Gastrocnemius medialis (tissue), 4 donors: ENCODE measurements at regions not wholly inside any gene's neighbourhood (a gene's known extent, or its start where the extent isn't known, plus 50 kb on each side); places are given as distances from the start of the nearest gene placed in this dataset.
A peak's percentile ranks its signal among the peaks of the same experiment; 100 is the strongest.

Source experiments
- ATAC-seq, 2 donors: fragments of 150-250 bp; one replicate each; pipeline ENCODE4 v1.9.1; 2016
- DNase-seq, 2 donors: peaks; one replicate each; pipeline ENCODE4 v3.0.0-alpha.2; 2019
- H3K27ac ChIP-seq, 4 donors: fragments of 200-600 bp; sonication (generic); 1 replicate in 1 of 4; 2 replicates in 3 of 4; pipeline ENCODE4 v1.5.1; 2016 to 2018; ENCODE audit warnings: mild to moderate bottlenecking in 2 of 4, moderate library complexity in 1 of 4
- H3K27me3 ChIP-seq, 3 donors: fragments of 200-600 bp; sonication (generic) in 2 of 3; 1 replicate in 1 of 3; 2 replicates in 2 of 3; pipeline versions ENCODE4 v1.5.1 to v1.6.0; 2016 to 2019; ENCODE audit warnings: mild to moderate bottlenecking in 1 of 3, moderate library complexity in 1 of 3
- H3K36me3 ChIP-seq, 2 donors: fragments of 200-600 bp; sonication (generic) in 1 of 2; one replicate each; pipeline ENCODE4 v1.5.1; 2017 to 2018
- H3K4me1 ChIP-seq, 2 donors: fragments of 200-600 bp; sonication (generic) in 1 of 2; one replicate each; pipeline ENCODE4 v1.5.1; 2016 to 2017; ENCODE audit warnings: mild to moderate bottlenecking in 2 of 2
- H3K4me3 ChIP-seq, 4 donors: fragments of 200-600 bp; sonication (generic) in 3 of 4; 1 replicate in 1 of 4; 2 replicates in 3 of 4; pipeline ENCODE4 v1.5.1; 2016 to 2019; ENCODE audit warnings: mild to moderate bottlenecking in 2 of 4
- H3K9me3 ChIP-seq, 3 donors: fragments of 200-600 bp; sonication (generic) in 2 of 3; 1 replicate in 1 of 3; 2 replicates in 2 of 3; pipeline ENCODE4 v1.5.1; 2016 to 2019
- CTCF ChIP-seq, 5 experiments: fragments of 450-650 bp in 3 of 5; fragments of 200-600 bp in 2 of 5; sonication (generic) in 2 of 5; IDR thresholded peaks in 4 of 5; conservative IDR thresholded peaks in 1 of 5; 1 replicate in 4 of 5; 2 replicates in 1 of 5; pipeline ENCODE4 v1.5.1; 2016 to 2019; ENCODE audit warnings: antibody characterized with exemption in 5 of 5, mild to moderate bottlenecking in 3 of 5, moderate library complexity in 3 of 5
- POLR2A ChIP-seq, 2 donors: fragments of 450-650 bp; IDR thresholded peaks; one replicate each; pipeline ENCODE4 v1.6.1; 2017; ENCODE audit warnings: antibody characterized with exemption in 2 of 2, mild to moderate bottlenecking in 2 of 2, moderate library complexity in 2 of 2
- in situ Hi-C, 4 donors: fragments of 200-750 bp; cut with MboI; loops; one replicate each; pipeline versions ENCODE4 v1.15.0 to v1.8.0; 2017; ENCODE audit warnings: low sequenced_read_pairs in 4 of 4
- intact Hi-C: fragments of 100-400 bp; cut with DNase I; formaldehyde crosslinking; loops from one replicate; pipeline ENCODE4 v1.15.1; 2023; ENCODE audit warnings: low total_unique reads

DNA sequence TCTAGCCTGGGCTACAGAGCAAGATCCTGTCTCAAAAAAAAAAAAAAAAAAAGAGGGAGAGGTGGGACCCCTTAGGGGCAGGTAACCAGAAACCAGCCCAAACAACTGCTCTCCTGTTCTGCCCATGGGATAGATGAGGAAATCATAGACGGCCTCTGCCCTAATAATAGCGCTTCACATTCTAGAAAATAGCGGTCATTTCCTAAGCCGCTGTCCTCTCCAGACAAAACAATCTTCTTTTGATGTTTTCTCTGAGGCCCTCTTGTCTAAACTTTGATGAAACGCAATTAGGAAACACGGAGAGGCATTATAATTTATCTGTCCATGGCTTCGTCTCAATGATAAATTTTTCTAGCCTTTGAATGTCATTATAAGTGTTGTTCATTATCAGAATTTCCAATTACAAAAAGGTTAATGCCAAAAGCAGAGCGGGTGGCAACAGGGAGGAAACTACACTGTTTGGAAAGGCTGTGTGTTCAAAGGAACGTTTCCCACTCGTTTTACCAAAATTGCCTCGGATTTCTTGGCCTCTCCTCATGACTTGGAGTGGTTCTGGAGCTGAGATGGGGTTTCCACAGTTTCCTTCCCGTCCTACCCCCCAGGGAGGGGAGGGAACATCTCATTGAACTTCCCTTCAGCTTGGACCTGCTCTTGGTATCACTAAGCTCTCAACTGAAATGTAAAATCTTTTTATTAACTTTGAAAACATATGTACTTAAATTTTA lies 151.6 kb upstream of the ZNF236 start:
- H3K9me3 ChIP-seq: no peaks in the 10 kb centered on the region
- H3K4me1 ChIP-seq: no peaks in the 10 kb centered on the region
- intact Hi-C loops (no loop called here), in situ Hi-C loops (no loop called here)
- peak in 1 of 2 donors; percentile 71 for ATAC-seq
- TF ChIP-seq POLR2A (IDR thresholded peaks at IDR 0.05): no peak
- TF ChIP-seq CTCF (IDR thresholded peaks at IDR 0.05 in 4 of 5, conservative IDR thresholded peaks at IDR 0.05 in 1 of 5): no peak
- DNase-seq: peak in 1 of 2 donors; percentile 49
- H3K27ac ChIP-seq: peak overlapping the region in 1 of 4 donors; percentile 54
- no peaks in the 10 kb centered on the region for H3K36me3 ChIP-seq
- no peak overlapping the region for H3K4me3 ChIP-seq
- no peaks in the 10 kb centered on the region for H3K27me3 ChIP-seq

GRCh38 chr18:76668546-76668945 lies 153.8 kb upstream of the ZNF236 start:
- ATAC-seq: no peak
- H3K4me1 ChIP-seq: no peaks in the 10 kb centered on the region
- H3K4me3 ChIP-seq: no peak overlapping the region
- DNase-seq: no peak
- no peak overlapping the region for H3K27ac ChIP-seq
- no peak for TF ChIP-seq CTCF (IDR thresholded peaks at IDR 0.05 in 4 of 5, conservative IDR thresholded peaks at IDR 0.05 in 1 of 5)
- no peak for TF ChIP-seq POLR2A (IDR thresholded peaks at IDR 0.05)
- no peaks in the 10 kb centered on the region for H3K9me3 ChIP-seq
- intact Hi-C loops (no loop called here), in situ Hi-C loops (no loop called here)
- no peaks in the 10 kb centered on the region for H3K27me3 ChIP-seq
- no peaks in the 10 kb centered on the region for H3K36me3 ChIP-seq

DNA sequence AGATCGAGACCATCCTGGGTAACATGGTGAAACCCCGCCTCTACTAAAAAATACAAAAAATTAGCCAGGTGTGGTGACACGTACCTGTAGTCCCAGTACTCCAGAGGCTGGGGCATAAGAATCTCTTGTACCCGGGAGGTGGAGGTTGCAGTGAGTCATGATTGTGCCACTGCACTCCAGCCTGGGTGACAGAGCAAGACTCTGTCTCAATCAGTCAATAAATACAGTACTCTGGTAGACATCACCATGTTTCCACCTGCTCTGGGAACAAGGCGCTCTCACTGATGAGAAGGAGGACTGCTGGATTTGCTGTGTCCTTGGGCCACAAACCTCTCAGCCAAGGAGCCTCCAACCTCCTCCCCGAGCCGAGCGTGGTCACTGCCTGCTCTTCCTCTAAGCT lies 154.2 kb upstream of the ZNF236 start:
- ATAC-seq: no peak
- H3K9me3 ChIP-seq: no peaks in the 10 kb centered on the region
- no peaks in the 10 kb centered on the region for H3K27me3 ChIP-seq
- intact Hi-C loops (no loop called here), in situ Hi-C loops (no loop called here)
- no peaks in the 10 kb centered on the region for H3K4me1 ChIP-seq
- H3K36me3 ChIP-seq: no peaks in the 10 kb centered on the region
- no peak for TF ChIP-seq POLR2A (IDR thresholded peaks at IDR 0.05)
- TF ChIP-seq CTCF (IDR thresholded peaks at IDR 0.05 in 4 of 5, conservative IDR thresholded peaks at IDR 0.05 in 1 of 5): no peak
- DNase-seq: no peak
- no peak overlapping the region for H3K27ac ChIP-seq
- H3K4me3 ChIP-seq: no peak overlapping the region

DNA sequence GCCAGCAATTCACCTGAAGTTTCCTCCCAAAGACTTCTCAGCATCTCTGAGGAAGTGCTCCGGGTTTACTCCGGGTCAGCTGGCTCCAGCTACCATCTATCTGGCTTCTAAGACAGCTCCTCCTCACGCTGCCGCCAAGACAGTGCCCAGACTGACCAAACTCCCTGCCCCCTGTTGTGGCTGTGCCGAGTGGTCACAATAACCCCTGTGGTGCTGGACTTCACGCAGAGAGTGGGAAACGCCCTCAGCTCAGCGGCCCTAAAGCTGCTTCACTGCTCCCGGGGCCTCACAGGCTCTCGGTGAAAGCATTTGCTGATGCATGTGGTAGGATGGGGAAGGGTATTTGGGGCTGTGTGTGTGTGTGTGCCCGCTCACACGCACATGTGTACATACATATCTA lies 154.8 kb upstream of the ZNF236 start:
- no peak for ATAC-seq
- Histone ChIP-seq H3K4me3 (no peak overlapping the region), H3K9me3 (no peaks in the 10 kb centered on the region), H3K4me1 (no peaks in the 10 kb centered on the region), H3K27ac (no peak overlapping the region), H3K36me3 (no peaks in the 10 kb centered on the region), H3K27me3 (no peaks in the 10 kb centered on the region)
- in situ Hi-C loops (no loop called here), intact Hi-C loops (no loop called here)
- TF ChIP-seq CTCF (IDR thresholded peaks at IDR 0.05 in 4 of 5, conservative IDR thresholded peaks at IDR 0.05 in 1 of 5): no peak
- TF ChIP-seq POLR2A (IDR thresholded peaks at IDR 0.05): no peak
- no peak for DNase-seq

DNA sequence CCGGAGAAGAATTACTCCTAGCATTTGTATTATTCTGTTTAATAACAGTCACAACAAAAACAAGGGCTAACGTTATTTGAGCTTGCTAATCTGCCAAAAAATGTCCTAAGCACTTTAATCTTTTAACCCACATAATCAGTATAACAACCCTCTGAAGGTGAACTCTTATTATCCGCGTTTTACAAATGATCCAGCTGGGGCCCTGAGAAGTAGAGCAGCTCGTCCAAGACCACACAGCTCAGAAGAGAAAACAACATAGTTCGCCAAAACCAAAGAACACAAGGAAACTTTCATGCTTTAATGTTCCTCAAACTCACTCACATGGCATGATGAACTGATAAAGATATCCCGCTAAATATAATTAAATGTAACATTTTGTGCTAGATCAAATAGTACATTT lies 159.7 kb upstream of the ZNF236 start:
- H3K36me3 ChIP-seq: no peaks in the 10 kb centered on the region
- TF ChIP-seq POLR2A (IDR thresholded peaks at IDR 0.05): no peak
- TF ChIP-seq CTCF (IDR thresholded peaks at IDR 0.05 in 4 of 5, conservative IDR thresholded peaks at IDR 0.05 in 1 of 5): no peak
- ATAC-seq: no peak
- in situ Hi-C loops (no loop called here), intact Hi-C loops (no loop called here)
- no peak overlapping the region for H3K4me3 ChIP-seq
- peaks cover 0 to 4% (median 0%) of the 10 kb centered on the region in 3 donors for H3K27me3 ChIP-seq
- H3K9me3 ChIP-seq: no peaks in the 10 kb centered on the region
- no peak for DNase-seq
- H3K4me1 ChIP-seq: no peaks in the 10 kb centered on the region
- no peak overlapping the region for H3K27ac ChIP-seq
